Thyroid gland (tissue), 4 donors: ENCODE measurements at regions not wholly inside any gene's neighbourhood (a gene's known extent, or its start where the extent isn't known, plus 50 kb on each side); places are given as distances from the start of the nearest gene placed in this dataset.

Experiments
- POLR2A ChIP-seq, 2 donors: fragments of 450-650 bp; IDR thresholded peaks; one replicate each; pipeline ENCODE4 v1.6.1; 2017; ENCODE audit warnings: antibody characterized with exemption in 2 of 2, mild to moderate bottlenecking in 2 of 2, moderate library complexity in 1 of 2
- TF ChIP-seq, protein P1 (sequence below), 6 experiments: fragments of 200-600 bp in 3 of 6; fragments of 450-650 bp in 3 of 6; sonication (generic) in 3 of 6; IDR thresholded peaks; one replicate each; pipeline ENCODE4 v1.5.1; 2016 to 2019; ENCODE audit warnings: antibody characterized with exemption in 6 of 6, mild to moderate bottlenecking in 2 of 6, inconsistent platforms in 1 of 6, moderate library complexity in 1 of 6

DNA sequence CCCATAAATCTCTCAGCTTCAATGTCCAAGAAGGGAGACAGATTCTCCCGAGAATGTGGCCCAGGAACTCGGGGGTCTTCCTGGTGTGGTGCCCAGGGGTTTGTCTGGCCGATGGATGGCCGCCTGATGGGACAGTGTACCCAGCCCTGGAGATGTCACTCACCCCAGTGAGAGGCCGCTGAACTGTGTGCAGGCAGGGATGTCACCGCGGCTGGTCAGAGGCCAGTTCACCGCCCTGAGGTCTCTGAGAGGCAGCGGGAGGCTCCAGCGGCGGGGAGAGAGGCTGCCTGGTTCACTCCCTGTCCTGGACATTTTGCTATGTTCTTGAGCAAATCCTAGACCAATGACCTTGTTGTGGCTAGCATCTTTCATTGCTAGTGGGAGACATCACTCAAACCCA is 1349.5 kb downstream of the BRD1 start:
- TF ChIP-seq, protein P1, sequence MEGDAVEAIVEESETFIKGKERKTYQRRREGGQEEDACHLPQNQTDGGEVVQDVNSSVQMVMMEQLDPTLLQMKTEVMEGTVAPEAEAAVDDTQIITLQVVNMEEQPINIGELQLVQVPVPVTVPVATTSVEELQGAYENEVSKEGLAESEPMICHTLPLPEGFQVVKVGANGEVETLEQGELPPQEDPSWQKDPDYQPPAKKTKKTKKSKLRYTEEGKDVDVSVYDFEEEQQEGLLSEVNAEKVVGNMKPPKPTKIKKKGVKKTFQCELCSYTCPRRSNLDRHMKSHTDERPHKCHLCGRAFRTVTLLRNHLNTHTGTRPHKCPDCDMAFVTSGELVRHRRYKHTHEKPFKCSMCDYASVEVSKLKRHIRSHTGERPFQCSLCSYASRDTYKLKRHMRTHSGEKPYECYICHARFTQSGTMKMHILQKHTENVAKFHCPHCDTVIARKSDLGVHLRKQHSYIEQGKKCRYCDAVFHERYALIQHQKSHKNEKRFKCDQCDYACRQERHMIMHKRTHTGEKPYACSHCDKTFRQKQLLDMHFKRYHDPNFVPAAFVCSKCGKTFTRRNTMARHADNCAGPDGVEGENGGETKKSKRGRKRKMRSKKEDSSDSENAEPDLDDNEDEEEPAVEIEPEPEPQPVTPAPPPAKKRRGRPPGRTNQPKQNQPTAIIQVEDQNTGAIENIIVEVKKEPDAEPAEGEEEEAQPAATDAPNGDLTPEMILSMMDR (IDR thresholded peaks at IDR 0.05) = no peak
- TF ChIP-seq POLR2A (IDR thresholded peaks at IDR 0.05) = no peak
